GM13976 (cell line): ENCODE measurements at regions not wholly inside any gene's neighbourhood (a gene's known extent, or its start where the extent isn't known, plus 50 kb on each side); places are given as distances from the start of the nearest gene placed in this dataset.

ENCODE experiments used
- DNase-seq: peaks from one replicate; pipeline ENCODE4 v3.0.0; 2012; ENCODE audit warnings: low spot score
- CTCF ChIP-seq: IDR thresholded peaks from 2 replicates; pipeline ENCODE4 v1.5.1; 2012; ENCODE audit warnings: borderline replicate concordance, mild to moderate bottlenecking; ENCODE audit not compliant: insufficient read depth; ENCODE audit errors: extremely low read depth, missing control alignments, control extremely low read depth
- in situ Hi-C: fragments of 300-500 bp; cut with MboI; formaldehyde crosslinking; loops from one replicate; pipeline ENCODE4 v1.12.0; 2022; ENCODE audit warnings: low sequenced_read_pairs, mixed read lengths, inconsistent platforms; ENCODE audit not compliant: unreplicated experiment

GRCh38 chr5:103785569-103785968 is 223.0 kb upstream of the NUDT12 start:
- DNase-seq, result no peak
- no peak for TF ChIP-seq CTCF
- in situ Hi-C loops, result no loop called here

GRCh38 chr5:103783669-103784068 is 221.1 kb upstream of the NUDT12 start:
- in situ Hi-C loops, result no loop called here
- no peak for DNase-seq
- TF ChIP-seq CTCF, result no peak

DNA sequence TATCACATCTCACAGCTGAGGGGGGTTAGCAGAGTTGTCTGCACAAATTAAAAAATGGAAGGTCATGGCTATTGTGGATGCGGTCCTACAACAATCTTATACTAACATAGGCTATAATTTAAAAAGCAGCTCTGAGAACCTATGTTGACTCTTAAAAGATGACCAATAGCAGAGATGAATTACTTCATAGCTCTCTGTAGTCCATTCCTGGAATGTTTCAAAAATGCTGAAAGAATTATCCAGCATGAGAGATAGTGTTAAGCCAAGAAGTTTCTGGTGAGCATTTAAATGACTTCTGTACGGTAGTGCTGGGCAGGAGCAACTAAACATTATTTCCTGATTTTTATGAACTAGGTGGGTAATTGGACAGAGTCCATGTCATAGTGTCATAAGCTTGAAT is 218.2 kb upstream of the NUDT12 start:
- no peak for DNase-seq
- in situ Hi-C loops, result no loop called here
- no peak for TF ChIP-seq CTCF

DNA sequence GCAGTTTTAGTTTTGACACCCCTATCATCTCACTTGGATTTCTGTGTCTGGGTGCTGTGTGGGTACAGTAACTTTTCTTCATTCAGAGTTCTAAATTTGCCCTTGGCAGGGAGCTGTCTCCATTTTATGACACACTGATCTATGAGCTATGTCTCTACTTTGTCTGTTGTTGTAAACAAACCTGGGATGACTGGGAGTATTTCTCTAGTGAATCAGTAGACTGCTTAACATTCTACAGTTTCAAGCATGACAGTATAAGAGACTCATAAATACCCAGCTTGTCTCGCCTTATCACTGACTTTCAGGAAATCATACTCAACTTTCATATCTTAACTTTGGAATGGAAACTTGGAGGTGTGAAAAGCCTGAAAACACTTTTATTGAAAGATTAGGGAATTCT is 212.1 kb upstream of the NUDT12 start:
- no peak for DNase-seq
- TF ChIP-seq CTCF, result no peak
- in situ Hi-C loops, result no loop called here

GRCh38 chr5:103772248-103772647 is 209.7 kb upstream of the NUDT12 start:
- DNase-seq, result no peak
- in situ Hi-C loops, result no loop called here
- TF ChIP-seq CTCF, result no peak

- in situ Hi-C loops, result no loop called here
- DNase-seq, result no peak
- no peak for TF ChIP-seq CTCF
Measured at GRCh38 chr5:103764403-103764802, 201.8 kb upstream of the NUDT12 start.

DNA sequence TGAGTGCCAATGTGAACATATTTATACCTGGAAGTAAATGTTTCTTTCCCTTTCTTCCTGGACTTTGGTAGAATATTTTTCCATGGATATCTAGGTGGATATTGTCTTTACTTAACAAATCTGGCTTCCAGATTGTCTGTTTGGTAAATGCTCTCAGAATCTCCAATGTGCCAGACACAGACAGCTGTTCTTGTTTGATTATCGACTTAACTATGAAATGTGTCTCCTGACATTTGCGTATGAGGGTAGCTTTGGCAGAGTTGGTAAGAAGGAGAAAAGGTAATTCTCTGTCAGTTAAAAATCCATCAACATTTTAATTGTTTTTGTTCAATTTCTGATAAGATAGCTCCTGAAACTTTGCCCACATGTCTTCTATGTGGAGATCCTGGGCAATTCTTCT is 196.4 kb upstream of the NUDT12 start:
- no peak for TF ChIP-seq CTCF
- DNase-seq, result no peak
- in situ Hi-C loops, result no loop called here
